H1 (cell line): ENCODE measurements at regions not wholly inside any gene's neighbourhood (a gene's known extent, or its start where the extent isn't known, plus 50 kb on each side); places are given as distances from the start of the nearest gene placed in this dataset.

ENCODE experiments used
- CTCF ChIA-PET: fragments of 300-600 bp; sonication (Branson Sonifier 250); formaldehyde crosslinking; loops from one replicate; lab custom pipeline; 2021; ENCODE audit not compliant: partially characterized antibody; lab: Charles Lee
- POLR2A ChIA-PET: fragments of 300-600 bp; sonication (Branson Sonifier 250); formaldehyde crosslinking; loops from one replicate; lab custom pipeline; 2021; ENCODE audit warnings: inconsistent platforms; ENCODE audit not compliant: partially characterized antibody; lab: Charles Lee
- DNase-seq, 2 experiments: peaks; one replicate each; pipeline versions ENCODE4 v3.0.0 to v3.0.0-alpha.2; 2010 to 2022; ENCODE audit warnings: low spot score in 2 of 2, low read depth in 1 of 2, mixed read lengths in 1 of 2
- FAIRE-seq: peaks from 2 replicates; lab custom pipeline; 2011; peaks lifted over from hg19 to GRCh38; lab: Jason Lieb, UNC
- H2AFZ ChIP-seq: 2 replicates; pipeline ENCODE4 v1.8.1; 2012; ENCODE audit warnings: low read length, inconsistent platforms
- H2AK5ac ChIP-seq: 2 replicates; pipeline ENCODE4 v1.6.1; 2013; ENCODE audit warnings: low read depth, low read length
- H2BK120ac ChIP-seq: replicated peaks from 2 replicates; pipeline ENCODE3; 2013; ENCODE audit warnings: low read depth, low read length, inconsistent platforms
- H2BK12ac ChIP-seq: 2 replicates; pipeline ENCODE4 v1.6.1; 2013; ENCODE audit warnings: low read depth, low read length
- H2BK15ac ChIP-seq: 2 replicates; pipeline ENCODE4 v1.6.1; 2013; ENCODE audit warnings: low read length
- H2BK20ac ChIP-seq: 2 replicates; pipeline ENCODE4 v1.6.1; 2013; ENCODE audit warnings: low read length
- H2BK5ac ChIP-seq: 2 replicates; pipeline ENCODE4 v1.6.1; 2013; ENCODE audit warnings: low read depth, low read length
- H3K14ac ChIP-seq: 2 replicates; pipeline ENCODE4 v1.6.1; 2013; ENCODE audit warnings: inconsistent platforms; ENCODE audit not compliant: insufficient read length
- H3K18ac ChIP-seq: 2 replicates; pipeline ENCODE4 v1.6.1; 2013; ENCODE audit warnings: low read length; ENCODE audit errors: extremely low read depth
- H3K23ac ChIP-seq: 2 replicates; pipeline ENCODE4 v1.6.1; 2013; ENCODE audit warnings: inconsistent platforms; ENCODE audit not compliant: insufficient read length
- H3K23me2 ChIP-seq: 2 replicates; pipeline ENCODE4 v1.6.1; 2013; ENCODE audit warnings: low read depth, low read length
- H3K27ac ChIP-seq: 2 replicates; pipeline ENCODE4 v1.6.1; 2011; ENCODE audit warnings: low read depth, low read length, inconsistent platforms
- H3K27me3 ChIP-seq, 4 experiments: replicated peaks in 1 of 4; 1 replicate in 1 of 4; 2 replicates in 3 of 4; pipeline versions ENCODE4 v1.6.1 to v1.8.1; 2011 to 2013; ENCODE audit warnings: low read length in 3 of 4, mild to moderate bottlenecking in 3 of 4, inconsistent platforms in 2 of 4, mixed read lengths in 2 of 4, moderate library complexity in 1 of 4; ENCODE audit not compliant: control insufficient read depth in 3 of 4, insufficient read depth in 3 of 4; ENCODE audit errors: extremely low read depth in 1 of 4
- H3K36me3 ChIP-seq, 4 experiments: 2 replicates each; pipeline versions ENCODE4 v1.6.1 to v1.8.1; 2011 to 2013; ENCODE audit warnings: mild to moderate bottlenecking in 4 of 4, low read length in 3 of 4, moderate library complexity in 2 of 4, control low read depth in 1 of 4, inconsistent platforms in 1 of 4; ENCODE audit not compliant: insufficient read depth in 4 of 4, control insufficient read depth in 2 of 4
- H3K4ac ChIP-seq: replicated peaks from 2 replicates; pipeline ENCODE3; 2013; ENCODE audit warnings: low read length, low read depth, mixed read lengths, inconsistent platforms; ENCODE audit not compliant: insufficient read length
- H3K4me1 ChIP-seq, 4 experiments: replicated peaks in 1 of 4; 1 replicate in 1 of 4; 2 replicates in 3 of 4; pipeline versions ENCODE4 v1.6.1 to v1.8.1; 2011 to 2013; ENCODE audit warnings: low read length in 3 of 4, inconsistent platforms in 2 of 4, mixed read lengths in 1 of 4; ENCODE audit not compliant: insufficient read depth in 4 of 4, control insufficient read depth in 3 of 4
- H3K4me2 ChIP-seq, 2 experiments: 2 replicates each; pipeline versions ENCODE4 v1.6.1 to v1.8.1; 2011 to 2013; ENCODE audit warnings: low read depth in 2 of 2, low read length in 2 of 2, control low read depth in 1 of 2, inconsistent platforms in 1 of 2, mild to moderate bottlenecking in 1 of 2; ENCODE audit not compliant: insufficient read depth in 1 of 2
- H3K4me3 ChIP-seq, 4 experiments: fragments of 200-600, 300-600 bp in 1 of 4; sonication (generic), shearing (Covaris generic), sonication (Bioruptor Twin) in 1 of 4; 2 replicates each; pipeline versions ENCODE4 v1.5.1 to v1.8.1; 2011 to 2016; ENCODE audit warnings: low read length in 4 of 4, low read depth in 3 of 4, control low read depth in 2 of 4, inconsistent platforms in 2 of 4, mild to moderate bottlenecking in 2 of 4, mixed read lengths in 1 of 4, moderate library complexity in 1 of 4; ENCODE audit not compliant: insufficient read depth in 2 of 4; ENCODE audit errors: extremely low read depth in 1 of 4
- H3K56ac ChIP-seq: replicated peaks from 2 replicates; pipeline ENCODE3; 2013; ENCODE audit warnings: low read depth, mild to moderate bottlenecking, mixed read lengths, low read length, inconsistent platforms; ENCODE audit not compliant: insufficient read length
- H3K79me1 ChIP-seq: 2 replicates; pipeline ENCODE4 v1.6.1; 2013; ENCODE audit warnings: low read depth, low read length, control low read depth
- H3K79me2 ChIP-seq, 2 experiments: 2 replicates each; pipeline versions ENCODE4 v1.6.1 to v1.8.1; 2012 to 2013; ENCODE audit warnings: low read length in 2 of 2, mild to moderate bottlenecking in 2 of 2, inconsistent platforms in 1 of 2; ENCODE audit not compliant: insufficient read depth in 2 of 2, control insufficient read depth in 1 of 2
- H3K9ac ChIP-seq, 4 experiments: replicated peaks in 1 of 4; 1 replicate in 1 of 4; 2 replicates in 3 of 4; pipeline versions ENCODE4 v1.6.1 to v1.8.1; 2011 to 2013; ENCODE audit warnings: low read depth in 3 of 4, low read length in 3 of 4, control low read depth in 2 of 4, mild to moderate bottlenecking in 2 of 4, moderate library complexity in 2 of 4, inconsistent platforms in 1 of 4; ENCODE audit errors: extremely low read depth in 1 of 4
- H3K9me3 ChIP-seq, 2 experiments: 2 replicates each; pipeline versions ENCODE4 v1.6.1 to v1.8.1; 2012 to 2013; ENCODE audit warnings: mild to moderate bottlenecking in 2 of 2, moderate library complexity in 2 of 2, control low read depth in 1 of 2, inconsistent platforms in 1 of 2, low read depth in 1 of 2, low read length in 1 of 2, mixed read lengths in 1 of 2; ENCODE audit not compliant: insufficient read depth in 2 of 2
- H4K20me1 ChIP-seq, 2 experiments: replicated peaks in 1 of 2; 2 replicates each; pipeline versions ENCODE3 to v1.8.1; 2011 to 2013; ENCODE audit warnings: inconsistent platforms in 2 of 2, low read length in 2 of 2, mild to moderate bottlenecking in 1 of 2; ENCODE audit not compliant: insufficient read depth in 2 of 2, control insufficient read depth in 1 of 2
- H4K5ac ChIP-seq: 2 replicates; pipeline ENCODE4 v1.6.1; 2013; ENCODE audit warnings: low read length, low read depth, mixed read lengths, inconsistent platforms; ENCODE audit not compliant: insufficient read length
- H4K8ac ChIP-seq: 2 replicates; pipeline ENCODE4 v1.8.0; 2013; ENCODE audit warnings: mild to moderate bottlenecking, moderate library complexity, low read length, inconsistent platforms; ENCODE audit not compliant: insufficient read depth; ENCODE audit errors: extremely low read depth
- H4K91ac ChIP-seq: replicated peaks from 2 replicates; pipeline ENCODE3; 2013; ENCODE audit warnings: low read length, mixed read lengths, inconsistent platforms; ENCODE audit not compliant: insufficient read length
- GABPA ChIP-seq: IDR thresholded peaks from 2 replicates; pipeline ENCODE4 v1.6.1; 2011; ENCODE audit warnings: mild to moderate bottlenecking, low read length, moderate library complexity, borderline replicate concordance; ENCODE audit not compliant: insufficient read depth
- NRF1 ChIP-seq: IDR thresholded peaks from 2 replicates; pipeline ENCODE4 v1.6.1; 2011; ENCODE audit warnings: mild to moderate bottlenecking, low read depth, low read length, improper control_type of control experiment
- POLR2AphosphoS5 ChIP-seq: IDR thresholded peaks from 2 replicates; pipeline ENCODE4 v1.6.1; 2011; ENCODE audit warnings: low read depth, low read length
- WGBS, 2 experiments: shearing (Covaris generic) in 1 of 2; methylation state at CpG; one replicate each; pipeline versions ENCODE4 v1.1.6 to v1.1.7; 2013 to 2015; ENCODE audit warnings: low lambda C conversion rate in 2 of 2, mixed read lengths in 2 of 2, inconsistent platforms in 1 of 2, low coverage in 1 of 2, missing lambda C conversion rate in 1 of 2; ENCODE audit not compliant: insufficient replicate concordance in 2 of 2, insufficient coverage in 1 of 2, insufficient read length in 1 of 2; ENCODE audit errors: extremely low coverage in 1 of 2, missing lambda C conversion rate in 1 of 2; 5-methylcytosine and 5-hydroxymethylcytosine counted together

DNA sequence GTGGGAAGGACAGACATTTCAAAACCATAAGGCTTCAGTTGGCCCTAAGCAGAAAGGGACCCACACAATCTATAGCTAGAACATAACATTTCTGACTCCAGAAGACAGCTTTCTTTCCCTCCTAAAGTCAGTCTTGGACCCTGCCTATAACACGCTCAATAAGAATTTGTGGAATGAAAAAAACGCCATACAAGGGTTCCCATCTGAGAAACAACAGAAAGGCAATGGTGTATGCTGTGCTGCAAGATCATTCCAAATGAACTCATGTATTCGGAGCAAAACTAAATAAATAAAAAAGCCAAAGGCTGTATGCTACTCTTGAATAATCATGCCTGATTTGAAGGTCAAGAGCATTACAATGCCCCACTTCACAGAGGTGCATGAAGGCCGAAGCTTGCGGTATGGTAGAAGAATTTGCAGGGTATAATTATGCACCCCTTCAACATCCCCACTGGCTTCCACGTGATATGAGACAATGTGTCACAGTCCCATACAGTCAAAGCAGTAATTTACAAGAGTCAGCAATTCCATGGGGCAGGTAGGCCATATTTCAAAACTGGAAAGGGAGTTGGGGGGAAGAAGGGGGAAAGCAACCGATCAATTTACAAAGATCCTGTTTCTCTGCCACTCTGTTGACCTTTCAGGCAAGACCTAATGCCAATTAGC lies 61.4 kb upstream of the SLC14A2 start:
- Histone ChIP-seq H3K23ac (no peak overlapping the region), H3K27me3 (no peaks in the 10 kb centered on the region; a peak in 2 of 7 replicates), H3K4me1 (no peaks in the 10 kb centered on the region), H3K23me2 (no peaks in the 10 kb centered on the region), H3K56ac (no peak overlapping the region), H3K79me2 (no peaks in the 10 kb centered on the region), H4K8ac (no peak overlapping the region), H3K4me3 (no peak overlapping the region), H3K36me3 (no peaks in the 10 kb centered on the region), H3K4ac (no peak overlapping the region), H2AK5ac (no peak overlapping the region), H3K9me3 (no peaks in the 10 kb centered on the region), H3K27ac (no peak overlapping the region), H2BK15ac (no peak overlapping the region), H2BK120ac (no peak overlapping the region), H3K79me1 (no peaks in the 10 kb centered on the region), H2AFZ (no peak overlapping the region), H4K91ac (no peak overlapping the region), H4K20me1 (no peaks in the 10 kb centered on the region), H4K5ac (no peak overlapping the region), H3K9ac (no peak overlapping the region), H2BK5ac (no peak overlapping the region)
- DNase-seq, result no peak
- POLR2A ChIA-PET, result no interaction called here
- TF ChIP-seq POLR2AphosphoS5 (no peak), GABPA (no peak), NRF1 (no peak)
- TF ChIP-seq, all 59 proteins: peak for 0
- CTCF ChIA-PET, result interaction anchor here (2.5 kb wide), 1 partner anchor 18 kb away, joined by 12 read pairs; no protein-coding TSS in a partner anchor
- FAIRE-seq, result no peak
- 86% methylated on average over 7 of the region's 7 CpGs; no CpG with 5 or more reads in 1 of the 2 experiments for WGBS, 2 experiments
- H2BK20ac ChIP-seq, result no peak overlapping the region
- no peak overlapping the region for H3K4me2 ChIP-seq
- no peak overlapping the region for H2BK12ac ChIP-seq
- no peak overlapping the region for H3K14ac ChIP-seq
- H3K18ac ChIP-seq, result no peak overlapping the region
